NCI-H1417 treated with DMSO at 0.1 percent for 48 hours (cell line): ENCODE measurements at regions not wholly inside any gene's neighbourhood (a gene's known extent, or its start where the extent isn't known, plus 50 kb on each side); places are given as distances from the start of the nearest gene placed in this dataset.
"Not testable (repeated sequence)": the region's sequence is repeated elsewhere in the genome, so short reads cannot be mapped to it uniquely, and the experiment has no call there.

ENCODE experiments used
- DNase-seq: peaks from one replicate; lab custom pipeline; 2025; lab: John Stamatoyannopoulos, UW

DNA sequence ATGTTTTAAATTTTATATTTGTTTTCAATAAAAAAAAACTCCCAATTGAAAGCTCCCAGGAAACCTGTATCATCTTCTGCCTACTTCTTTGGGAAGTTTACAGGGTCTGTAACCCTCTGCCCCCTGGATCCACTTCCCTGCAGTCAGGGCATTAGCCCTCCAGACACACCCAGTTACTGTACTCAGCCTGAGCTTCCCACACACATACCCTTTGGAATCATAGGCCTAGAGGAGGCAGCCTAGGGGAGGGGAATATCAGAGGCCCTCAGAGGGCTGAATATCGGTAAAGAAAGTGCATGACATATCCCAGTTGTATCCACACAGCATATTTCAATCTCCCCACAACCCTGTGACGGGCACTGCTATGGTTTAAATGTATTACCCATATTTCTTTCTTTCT is 56.2 kb upstream of the TFPI start:
- not testable (repeated sequence) for DNase-seq

DNA sequence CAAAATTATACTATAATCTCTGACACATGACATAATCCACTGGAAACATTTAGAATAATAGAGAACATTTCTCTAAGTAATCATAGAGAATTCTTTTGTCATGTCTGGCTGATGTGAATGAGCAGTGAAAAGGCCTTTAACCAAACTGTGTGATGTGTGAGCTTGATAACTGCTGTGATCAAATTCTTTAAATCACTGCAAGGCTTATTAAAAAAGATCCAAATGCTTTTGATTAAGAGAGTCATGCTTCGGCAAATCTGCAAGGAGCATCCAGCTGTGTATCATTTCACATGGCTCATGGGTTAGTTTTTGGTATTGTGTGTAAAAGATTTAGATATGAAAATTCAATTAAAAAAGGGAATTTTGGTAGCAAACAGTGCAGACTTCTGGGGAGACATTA is 58.6 kb upstream of the TFPI start:
- DNase-seq, result no peak

DNA sequence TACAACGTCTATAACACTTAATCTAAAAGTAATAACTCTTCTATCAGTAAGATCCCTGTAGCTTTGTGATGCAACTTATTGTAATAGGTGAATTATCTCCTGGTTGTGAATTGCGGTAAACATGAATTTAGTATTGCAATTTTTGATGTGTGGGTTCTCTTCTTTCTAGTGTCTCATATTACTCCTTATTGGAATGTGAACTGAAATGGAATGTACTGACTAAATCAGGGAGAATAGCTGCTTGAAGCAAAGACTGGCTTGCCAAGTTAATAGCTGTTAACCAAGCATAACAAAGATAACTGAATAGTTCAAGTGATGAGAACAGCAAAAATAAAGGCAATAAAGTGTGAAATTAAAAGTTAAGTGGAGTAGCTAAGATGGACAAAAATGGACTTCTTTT is 60.5 kb upstream of the TFPI start:
- no peak for DNase-seq

DNA sequence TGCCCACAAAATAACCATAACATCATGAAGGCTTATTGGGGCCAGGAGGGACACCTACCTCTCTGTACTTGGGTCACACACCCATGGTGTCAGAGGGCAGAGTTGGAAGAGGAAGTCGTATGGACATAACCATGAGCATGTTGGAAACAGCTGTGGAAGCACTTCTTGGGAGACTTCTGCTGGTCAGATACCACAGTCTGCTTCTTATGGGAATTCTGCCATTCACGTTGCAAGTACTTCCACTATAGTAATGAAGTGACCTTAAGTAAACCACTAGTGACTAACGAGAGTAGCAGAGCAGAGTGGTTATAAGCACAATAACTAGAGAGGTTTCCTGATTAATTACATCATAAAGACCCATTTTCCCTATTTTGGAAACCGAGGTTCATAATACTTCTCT is 61.1 kb upstream of the TFPI start:
- no peak for DNase-seq

DNA sequence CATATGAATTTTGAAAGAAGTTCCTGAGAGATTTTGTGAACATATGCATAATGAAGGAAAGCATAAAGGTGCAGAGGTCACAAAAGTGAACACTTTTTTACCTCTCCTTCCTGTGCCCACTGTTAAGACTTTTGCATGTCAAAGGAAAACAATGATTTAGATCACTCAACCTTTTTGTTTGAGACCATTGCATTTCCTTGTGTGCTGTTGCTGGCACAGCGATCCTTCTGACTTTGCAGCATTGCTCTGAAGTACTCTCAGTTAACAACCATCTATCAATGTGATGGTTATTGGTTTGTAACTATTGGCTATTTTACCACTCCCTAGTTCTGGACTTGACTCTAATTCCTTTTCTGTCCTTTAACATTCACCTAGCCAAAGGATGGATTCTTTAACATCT is 61.7 kb upstream of the TFPI start:
- DNase-seq, result no peak

DNA sequence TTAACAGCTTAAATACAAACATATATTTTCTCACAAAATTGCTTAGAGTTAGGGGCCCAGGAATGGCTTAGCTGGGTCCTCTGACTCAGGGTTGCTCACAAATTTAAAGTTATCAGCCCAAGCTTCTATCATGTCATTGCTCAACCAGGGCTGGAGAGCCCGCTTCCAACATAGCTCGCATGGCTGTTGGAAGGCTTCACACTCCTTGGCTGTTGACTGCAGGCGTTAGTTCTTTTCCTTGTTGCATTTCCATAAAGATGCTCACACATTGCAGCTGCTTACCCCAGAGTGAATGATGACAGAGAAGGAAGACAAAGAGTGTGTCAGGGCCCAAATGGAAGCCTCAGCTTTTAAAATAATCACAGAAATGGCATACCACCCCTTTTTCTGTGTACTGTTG is 62.9 kb upstream of the TFPI start:
- DNase-seq, result no peak

DNA sequence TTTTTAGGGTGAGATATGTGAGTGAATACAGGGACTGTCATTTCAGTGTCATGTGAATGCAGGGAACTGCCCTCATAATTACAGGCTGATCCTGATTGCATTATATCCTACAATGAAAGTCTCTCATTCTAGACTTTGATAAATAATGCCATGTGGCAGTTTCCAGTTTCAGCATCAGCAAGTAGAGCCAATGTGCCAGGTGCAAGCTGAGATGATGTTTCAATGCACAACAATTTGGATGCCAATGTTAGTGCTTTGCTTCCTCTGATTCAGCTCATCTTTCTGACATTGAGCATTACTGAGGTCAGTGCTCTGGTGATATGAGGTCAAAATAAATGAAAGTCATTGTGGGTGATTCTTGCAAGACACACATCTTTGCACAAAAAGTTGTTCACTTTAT is 63.7 kb upstream of the TFPI start:
- DNase-seq, result no peak

DNA sequence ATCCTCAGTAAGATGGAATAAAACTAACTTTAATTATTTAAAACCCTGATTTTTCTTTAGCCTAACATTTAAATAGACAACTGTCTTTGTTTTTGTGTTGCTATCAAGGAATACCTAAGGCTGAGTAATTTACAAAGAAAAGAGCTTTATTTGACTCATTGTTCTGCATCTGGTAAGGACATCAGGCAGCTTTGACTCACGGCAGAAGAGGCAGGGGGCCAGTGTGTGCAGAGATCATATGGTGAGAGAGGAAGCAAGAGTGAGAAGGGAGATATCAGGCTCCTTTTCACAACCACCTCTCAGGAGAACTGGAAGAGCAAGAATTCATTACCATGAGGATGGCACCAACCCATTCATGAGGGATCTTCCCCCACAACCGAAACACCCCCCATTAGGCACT is 64.6 kb upstream of the TFPI start:
- no peak for DNase-seq

DNA sequence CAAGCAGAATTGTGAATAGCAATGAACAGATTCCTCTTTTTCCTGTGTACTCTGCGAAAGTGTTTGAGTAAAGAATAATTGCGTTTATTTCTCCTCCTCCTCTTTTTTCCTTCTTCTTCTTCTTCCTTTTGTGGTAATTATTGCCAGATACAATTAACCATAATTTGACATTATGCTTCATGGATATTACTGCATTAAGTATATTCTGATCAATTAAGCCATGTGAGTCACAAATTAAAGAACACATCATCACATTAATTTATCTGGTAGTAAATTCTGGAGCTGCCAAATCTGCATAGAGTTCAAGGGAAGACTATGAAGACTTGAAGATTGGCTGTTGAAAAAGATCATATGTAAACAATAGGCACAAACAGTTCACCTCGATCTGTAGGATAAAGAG is 72.9 kb upstream of the TFPI start:
- DNase-seq, result no peak

DNA sequence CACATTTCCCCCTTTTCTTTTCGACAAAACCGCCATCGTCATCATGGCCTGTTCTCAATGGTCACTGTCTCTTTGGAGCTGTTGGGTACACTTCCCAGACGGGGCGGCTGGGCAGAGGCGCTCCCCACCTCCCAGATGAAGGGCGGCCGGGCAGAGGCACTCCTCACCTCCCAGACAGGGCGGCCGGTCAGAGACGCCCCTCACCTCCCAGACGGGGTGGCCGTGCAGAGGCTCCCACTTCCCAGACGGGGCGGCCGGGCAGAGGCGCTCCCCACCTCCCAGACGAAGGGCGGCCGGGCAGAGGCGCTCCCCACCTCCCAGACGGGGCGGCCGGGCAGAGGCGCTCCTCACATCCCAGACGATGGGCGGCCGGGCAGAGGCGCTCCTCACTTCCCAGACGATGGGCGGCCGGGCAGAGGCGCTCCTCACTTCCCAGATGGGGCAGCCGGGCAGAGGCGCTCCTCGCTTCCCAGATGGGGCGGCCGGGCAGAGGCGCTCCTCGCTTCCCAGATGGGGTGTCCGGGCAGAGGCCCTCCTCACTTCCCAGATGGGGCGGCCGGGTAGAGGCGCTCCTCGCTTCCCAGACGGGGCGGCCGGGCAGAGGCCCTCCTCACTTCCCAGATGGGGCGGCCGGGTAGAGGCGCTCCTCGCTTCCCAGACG is 82.6 kb upstream of the TFPI start:
- not testable (repeated sequence) for DNase-seq

DNA sequence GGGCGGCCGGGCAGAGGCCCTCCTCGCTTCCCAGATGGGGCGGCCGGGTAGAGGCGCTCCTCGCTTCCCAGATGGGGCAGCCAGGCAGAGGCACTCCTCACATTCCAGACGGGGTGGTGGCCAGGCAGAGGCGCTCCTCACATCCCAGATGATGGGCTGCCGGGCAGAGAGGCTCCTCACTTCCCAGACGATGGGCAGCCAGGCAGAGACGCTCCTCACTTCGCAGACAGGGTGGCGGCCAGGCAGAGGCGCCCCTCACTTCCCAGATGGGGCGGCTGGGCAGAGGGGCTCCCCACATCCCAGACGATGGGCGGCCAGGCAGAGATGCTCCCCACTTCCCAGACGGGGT is 83.1 kb upstream of the TFPI start:
- DNase-seq, result not testable (repeated sequence)

DNA sequence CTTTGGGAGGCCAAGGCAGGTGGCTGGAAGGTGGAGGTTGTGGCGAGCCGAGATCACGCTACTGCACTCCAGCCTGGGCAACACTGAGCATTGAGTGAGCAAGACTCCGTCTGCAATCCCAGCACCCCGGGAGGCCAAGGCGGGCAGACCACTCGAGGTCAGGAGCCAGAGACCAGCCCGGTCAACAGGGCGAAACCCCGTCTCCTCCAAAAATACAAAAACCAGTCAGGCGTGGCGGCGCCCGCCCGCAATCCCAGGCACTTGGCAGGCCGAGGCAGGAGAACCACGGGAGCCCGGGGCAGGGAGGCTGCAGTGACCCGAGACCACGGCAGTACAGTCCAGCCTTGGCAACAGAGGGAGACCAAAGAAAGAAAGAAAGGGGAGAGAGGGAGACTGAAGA is 83.5 kb upstream of the TFPI start:
- not testable (repeated sequence) for DNase-seq

DNA sequence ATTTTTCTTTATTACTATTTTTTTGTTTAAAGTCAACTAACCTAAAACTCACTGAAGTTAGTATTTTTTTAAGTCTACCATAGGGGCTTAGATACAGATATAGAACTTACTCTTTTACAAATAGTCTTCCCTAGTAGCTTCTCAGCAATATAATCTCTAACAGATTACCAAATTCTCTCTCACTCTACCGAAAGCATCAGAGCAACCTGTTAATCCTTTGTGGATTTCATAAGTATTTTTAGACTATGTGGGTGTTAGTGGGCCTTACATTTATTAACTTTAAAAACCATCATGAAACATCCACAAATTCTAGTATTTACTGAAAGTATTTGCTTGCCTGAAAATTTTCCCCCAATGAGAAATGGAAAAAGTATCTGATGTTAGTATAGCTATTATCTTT is 84.6 kb upstream of the TFPI start:
- DNase-seq, result no peak

DNA sequence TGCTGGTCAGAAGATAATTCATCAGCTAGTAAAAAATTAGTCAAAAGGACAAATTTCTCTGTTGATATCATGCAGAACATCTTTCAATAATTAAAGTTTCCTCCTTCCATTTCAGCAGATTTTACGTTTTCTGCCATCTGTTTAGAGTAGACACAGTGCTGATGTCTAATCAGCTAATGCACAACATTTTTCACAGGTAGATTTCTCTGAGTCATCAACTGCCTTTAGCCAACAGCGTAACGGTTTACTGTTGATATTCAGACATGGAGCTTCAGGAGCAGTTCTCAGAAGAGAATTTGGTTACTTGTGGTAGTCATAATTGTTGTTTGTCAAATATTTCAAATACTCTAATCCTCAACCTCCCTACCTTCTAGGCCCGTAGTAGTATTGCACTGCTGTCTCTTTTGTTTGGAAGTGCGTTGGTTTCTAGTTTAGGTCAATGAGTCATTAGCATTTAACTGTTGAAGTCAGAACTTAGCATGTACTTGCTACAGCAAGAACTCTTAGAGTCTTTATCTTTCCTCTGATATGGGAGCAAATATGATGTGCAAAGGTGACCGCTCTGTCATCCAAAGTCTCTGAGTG is 86.8 kb upstream of the TFPI start:
- no peak for DNase-seq

DNA sequence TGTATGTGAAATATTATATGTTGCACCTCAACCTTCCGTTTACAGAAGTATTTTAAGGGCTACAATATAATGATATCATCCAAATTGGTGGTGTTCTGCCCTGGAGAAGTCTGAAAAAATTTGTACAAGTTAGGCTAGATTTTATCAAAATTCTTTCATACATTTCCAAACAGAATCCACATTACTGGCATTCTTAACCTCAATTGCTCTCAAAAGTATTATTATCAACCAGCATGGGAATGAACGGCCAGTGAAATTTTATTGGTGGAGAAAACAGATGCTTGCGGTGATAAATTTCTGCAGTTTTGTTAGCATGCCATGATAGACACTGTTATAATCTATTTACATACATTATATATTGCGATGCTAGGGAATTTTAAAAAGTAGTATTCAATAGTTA is 88.3 kb upstream of the TFPI start:
- no peak for DNase-seq

DNA sequence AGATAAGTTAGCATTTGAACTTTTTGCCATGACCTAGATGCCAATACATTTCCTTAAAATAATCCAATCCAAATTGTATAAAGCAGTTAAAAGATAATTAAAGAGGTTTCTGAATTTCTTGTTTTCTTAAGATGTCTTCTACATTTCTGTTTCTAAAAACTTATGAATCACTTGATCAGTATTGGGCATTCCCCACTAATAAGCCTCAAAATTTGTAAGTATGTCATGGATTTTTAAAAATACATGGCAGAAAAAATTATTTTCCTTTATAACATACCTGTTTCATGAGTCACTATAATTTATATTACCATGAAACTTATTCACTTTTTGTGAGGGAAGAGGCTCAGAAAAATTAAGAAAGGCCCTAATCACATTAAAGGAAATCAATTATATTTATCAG is 90.3 kb upstream of the TFPI start:
- DNase-seq, result no peak

DNA sequence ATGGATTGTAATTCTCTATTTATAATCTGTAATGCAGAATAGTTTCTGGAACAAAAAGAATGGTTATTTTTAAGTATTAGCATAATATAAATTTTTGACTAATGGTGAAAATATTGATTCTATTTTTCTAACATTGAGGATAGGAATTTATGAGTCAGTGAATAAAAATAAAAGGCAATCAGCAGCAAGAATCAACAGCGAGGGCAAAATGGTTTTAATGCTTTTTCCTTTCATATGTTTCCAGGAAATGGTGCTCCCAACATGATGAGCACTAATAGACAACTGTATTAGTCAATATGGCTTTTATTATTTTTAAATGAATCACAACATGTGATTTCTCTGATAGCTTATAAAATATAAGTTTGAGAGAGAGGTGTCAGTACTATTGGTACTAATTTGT is 90.7 kb upstream of the TFPI start:
- DNase-seq, result no peak

DNA sequence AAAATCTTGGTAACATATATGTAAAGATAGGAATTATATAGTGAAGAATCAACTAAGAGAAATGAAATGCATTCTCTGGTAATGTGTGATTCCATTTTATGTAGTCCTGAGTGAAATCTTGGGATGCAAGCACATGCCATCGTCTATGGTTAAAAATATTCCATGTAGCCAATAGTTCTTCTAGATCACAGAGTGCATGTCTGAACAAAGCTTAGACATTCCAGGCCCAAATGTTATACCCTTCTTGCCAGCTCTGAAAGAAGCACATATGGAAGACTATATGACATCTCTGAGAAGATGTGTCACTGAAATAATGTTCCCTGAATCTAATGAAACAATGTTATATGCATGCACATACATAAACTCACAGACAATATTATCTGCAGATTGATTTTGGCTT is 92.3 kb upstream of the TFPI start:
- no peak for DNase-seq

DNA sequence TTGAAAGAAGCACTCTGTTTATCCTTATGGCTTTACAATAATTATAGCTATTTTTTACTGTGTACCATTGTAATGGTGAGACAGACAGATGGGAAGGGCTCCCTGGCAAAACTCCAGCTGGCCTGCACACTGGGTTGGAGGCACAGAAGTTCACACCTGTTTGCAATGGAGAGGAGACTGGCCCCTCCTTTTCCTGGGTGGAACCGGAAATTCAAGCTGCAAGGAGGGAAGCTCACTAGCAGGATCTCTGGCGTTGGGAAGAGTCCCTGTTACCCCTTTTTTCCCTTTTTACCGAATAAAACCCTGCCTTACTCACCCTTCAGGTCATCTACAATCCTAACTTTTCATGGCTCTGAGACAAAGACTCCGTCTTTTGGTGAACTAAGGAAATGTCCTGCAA is 100.3 kb upstream of the TFPI start:
- peak; percentile 45 for DNase-seq

DNA sequence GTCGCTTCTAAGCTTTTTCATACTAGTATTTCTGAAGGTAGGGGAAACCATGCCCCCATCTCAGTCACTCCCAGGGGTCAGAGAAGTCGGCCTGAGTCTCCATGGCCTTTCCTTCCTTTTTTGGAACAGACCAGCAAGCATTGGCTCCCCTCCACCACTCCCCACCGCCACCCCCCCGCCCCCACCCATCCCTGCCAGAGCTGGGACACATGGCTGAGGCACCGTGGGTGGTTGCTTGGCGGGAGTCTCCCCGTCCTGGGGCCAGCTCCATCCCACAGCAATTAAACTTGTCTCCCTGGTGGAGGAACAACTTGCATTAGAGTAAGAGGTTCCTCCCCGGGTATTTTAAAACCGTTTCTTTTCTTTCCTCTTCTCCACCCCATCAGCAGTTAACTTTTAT is 100.8 kb upstream of the TFPI start:
- DNase-seq, result no peak

DNA sequence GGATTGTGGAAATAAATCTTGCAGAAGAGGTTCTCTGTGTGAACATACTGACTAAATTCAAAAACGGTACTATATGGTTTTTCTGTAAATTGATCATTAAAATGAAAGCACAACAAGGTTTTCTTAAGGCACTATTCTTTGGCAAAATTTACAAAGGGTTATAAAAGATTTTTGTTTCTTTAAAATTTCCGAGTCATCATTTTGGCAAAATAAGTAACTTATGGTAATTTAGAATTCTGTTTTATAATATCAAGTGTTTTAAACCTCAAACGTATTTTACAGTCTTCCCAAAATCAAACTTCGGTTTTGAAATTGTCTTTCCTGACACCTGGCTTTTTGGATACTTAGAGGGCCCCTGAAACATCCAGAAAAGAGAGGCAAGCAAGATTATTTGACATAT is 101.9 kb upstream of the TFPI start:
- no peak for DNase-seq

DNA sequence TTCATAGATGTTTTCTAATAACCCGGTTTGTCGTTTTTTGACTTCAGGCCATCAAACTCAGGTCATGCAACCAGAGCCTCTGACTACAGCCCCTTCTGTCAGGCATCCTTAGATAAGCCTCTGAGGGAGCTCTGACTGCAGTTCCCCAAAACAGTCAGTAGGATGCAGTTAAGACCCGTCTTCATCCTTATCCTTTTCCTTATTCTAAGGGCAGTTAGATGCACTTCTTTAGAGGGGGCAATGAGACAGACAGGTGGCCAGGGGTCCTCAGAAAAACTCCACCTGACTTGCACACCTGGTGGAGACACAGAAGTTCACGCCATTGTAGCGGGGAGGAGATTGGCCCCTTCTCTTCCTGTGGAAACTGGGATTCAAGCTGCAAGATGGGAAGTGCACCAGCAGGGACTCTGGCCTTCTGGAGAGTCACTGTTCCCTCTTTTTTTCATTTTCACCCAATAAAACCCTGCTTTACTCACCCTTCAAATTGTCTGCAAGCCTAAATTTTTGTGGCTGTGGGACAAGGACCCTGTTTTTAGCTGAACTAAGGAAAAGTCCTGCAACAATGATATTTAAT is 104.8 kb upstream of the TFPI start:
- no peak for DNase-seq

DNA sequence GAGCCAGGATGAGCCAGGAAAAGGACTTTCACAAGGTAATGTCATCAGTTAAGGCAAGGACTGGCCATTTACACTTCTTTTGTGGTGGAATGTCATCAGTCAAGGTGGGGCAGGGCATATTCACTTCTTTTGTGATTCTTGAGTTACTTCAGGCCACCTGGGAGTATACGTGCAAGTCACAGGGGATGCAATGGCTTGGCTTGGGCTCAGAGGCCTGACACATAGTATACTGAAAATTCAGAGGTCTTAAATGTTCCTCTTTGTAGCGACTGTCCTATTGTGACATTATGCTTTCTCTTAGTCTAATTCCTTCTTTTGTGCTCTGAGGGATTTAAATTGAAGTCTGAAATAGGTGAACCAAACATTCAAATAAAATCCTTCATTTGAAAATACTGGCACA is 121.8 kb upstream of the TFPI start:
- DNase-seq, result not testable (repeated sequence)

DNA sequence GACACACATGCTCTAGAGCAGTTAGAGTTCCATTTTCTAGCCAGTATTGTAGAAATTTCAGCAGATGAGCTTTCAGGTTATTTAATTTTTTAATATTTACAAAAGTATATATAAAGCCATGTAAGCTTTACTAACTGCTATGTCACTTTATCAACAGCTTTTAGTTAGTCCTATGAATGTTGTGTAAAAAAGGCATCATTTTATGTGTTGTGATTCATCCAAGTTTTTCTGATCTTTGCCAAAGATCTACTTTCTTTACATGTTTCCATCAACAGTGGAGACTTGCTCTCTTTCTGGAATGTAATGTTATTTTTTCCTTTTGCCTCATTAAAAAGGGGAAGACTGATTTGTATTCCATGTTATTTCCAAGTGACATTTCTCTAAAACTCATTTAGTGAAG is 125.2 kb upstream of the TFPI start:
- DNase-seq, result no peak
